Neural cell (in vitro differentiated cells): ENCODE measurements at regions not wholly inside any gene's neighbourhood (a gene's known extent, or its start where the extent isn't known, plus 50 kb on each side); places are given as distances from the start of the nearest gene placed in this dataset.

ENCODE experiments used
- H2AFZ ChIP-seq: fragments of 200-600, 300-800 bp; sonication (generic), shearing (Covaris generic); 2 replicates; pipeline ENCODE4 v1.6.0; 2014; ENCODE audit warnings: low read depth, mild to moderate bottlenecking, antibody characterized with exemption, low read length, moderate library complexity
- H3F3A ChIP-seq: fragments of 200-600 bp; shearing (Covaris generic); 2 replicates; pipeline ENCODE4 v1.6.1; 2016; ENCODE audit warnings: mild to moderate bottlenecking, moderate library complexity, mixed read lengths, antibody characterized with exemption, low read length; ENCODE audit not compliant: insufficient read depth, poor library complexity, severe bottlenecking
- H3K27ac ChIP-seq: fragments of 200-600, 300-800 bp; sonication (generic), shearing (Covaris generic); 2 replicates; pipeline ENCODE4 v1.5.1; 2014; ENCODE audit warnings: mild to moderate bottlenecking, low read length, moderate library complexity
- H3K27me3 ChIP-seq: fragments of 300-800, 200-600 bp; sonication (generic), shearing (Covaris generic); 2 replicates; pipeline ENCODE4 v1.6.0; 2014; ENCODE audit warnings: mild to moderate bottlenecking, low read depth, low read length, moderate library complexity; ENCODE audit not compliant: insufficient read depth
- H3K36me3 ChIP-seq: fragments of 300-800, 200-600 bp; sonication (generic), shearing (Covaris generic); 2 replicates; pipeline ENCODE4 v1.5.1; 2014; ENCODE audit warnings: mild to moderate bottlenecking, antibody characterized with exemption, low read length, moderate library complexity; ENCODE audit not compliant: insufficient read depth
- H3K4me2 ChIP-seq: fragments of 300-800, 200-600 bp; sonication (generic), shearing (Covaris generic); 2 replicates; pipeline ENCODE4 v1.6.0; 2014; ENCODE audit warnings: mild to moderate bottlenecking, low read length
- H3K4me3 ChIP-seq: fragments of 300-800, 200-600 bp; sonication (generic), shearing (Covaris generic); 2 replicates; pipeline ENCODE4 v1.5.1; 2014; ENCODE audit warnings: mild to moderate bottlenecking, low read length, moderate library complexity
- H3K79me2 ChIP-seq: fragments of 200-600 bp; shearing (Covaris generic); replicated peaks from 2 replicates; pipeline ENCODE4 v1.6.0; 2014; ENCODE audit warnings: mild to moderate bottlenecking, low read length, moderate library complexity; ENCODE audit not compliant: insufficient read depth
- H3K9ac ChIP-seq: fragments of 300-800, 200-600 bp; sonication (generic), shearing (Covaris generic); 2 replicates; pipeline ENCODE4 v1.6.1; 2016; ENCODE audit warnings: mild to moderate bottlenecking, low read length, mixed read lengths
- H3K9me2 ChIP-seq: fragments of 200-600 bp; shearing (Covaris generic); 2 replicates; pipeline ENCODE4 v1.6.1; 2016; ENCODE audit warnings: mild to moderate bottlenecking, low read length, mixed read lengths; ENCODE audit not compliant: insufficient read depth
- H3K9me3 ChIP-seq: fragments of 200-600, 300-800 bp; sonication (generic), shearing (Covaris generic); 2 replicates; pipeline ENCODE4 v1.6.1; 2016; ENCODE audit warnings: mild to moderate bottlenecking, mixed run types, low read length, moderate library complexity, mixed read lengths
- H4K20me1 ChIP-seq: fragments of 200-600 bp; shearing (Covaris generic); 2 replicates; pipeline ENCODE4 v1.6.1; 2016; ENCODE audit warnings: mild to moderate bottlenecking, mixed run types; ENCODE audit not compliant: insufficient read depth
- CTCF ChIP-seq: fragments of 450-650 bp; IDR thresholded peaks from 2 replicates; pipeline ENCODE4 v1.5.1; 2014; ENCODE audit warnings: antibody characterized with exemption, mild to moderate bottlenecking, moderate library complexity; ENCODE audit not compliant: poor library complexity, severe bottlenecking
- EZH2 ChIP-seq: fragments of 200-600, 300-800 bp; shearing (Covaris generic), sonication (generic); IDR thresholded peaks from 2 replicates; pipeline ENCODE4 v1.6.1; 2014; ENCODE audit warnings: antibody characterized with exemption, low read length, borderline replicate concordance, mild to moderate bottlenecking; ENCODE audit not compliant: insufficient read depth, poor library complexity, severe bottlenecking
- MXI1 ChIP-seq: fragments of 450-650 bp; conservative IDR thresholded peaks from 2 replicates; pipeline ENCODE4 v1.6.1; 2014; ENCODE audit warnings: antibody characterized with exemption, mild to moderate bottlenecking; ENCODE audit not compliant: poor library complexity, severe bottlenecking
- POLR2AphosphoS5 ChIP-seq: IDR thresholded peaks from 2 replicates; pipeline ENCODE4 v1.6.1; 2012
- RAD21 ChIP-seq: fragments of 450-650 bp; conservative IDR thresholded peaks from 2 replicates; pipeline ENCODE4 v1.6.1; 2014; ENCODE audit warnings: antibody characterized with exemption, mild to moderate bottlenecking, moderate library complexity
- REST ChIP-seq: IDR thresholded peaks from 2 replicates; pipeline ENCODE4 v1.6.1; 2012; ENCODE audit warnings: borderline replicate concordance
- TAF1 ChIP-seq: IDR thresholded peaks from 2 replicates; pipeline ENCODE4 v1.6.1; 2012; ENCODE audit warnings: low read depth

- no peaks in the 10 kb centered on the region for H3K27me3 ChIP-seq
- H3F3A ChIP-seq: no peaks in the 10 kb centered on the region
- no peaks in the 10 kb centered on the region for H3K9me2 ChIP-seq
- H3K9me3 ChIP-seq: no peaks in the 10 kb centered on the region
- no peak overlapping the region for H3K4me3 ChIP-seq
- TF ChIP-seq MXI1: no peak
- TF ChIP-seq TAF1: no peak
- TF ChIP-seq REST: no peak
- no peak for TF ChIP-seq CTCF
- no peak for TF ChIP-seq RAD21
- no peak for TF ChIP-seq POLR2AphosphoS5
- TF ChIP-seq EZH2: no peak
- H3K4me2 ChIP-seq: no peak overlapping the region
- H2AFZ ChIP-seq: no peak overlapping the region
- no peak overlapping the region for H3K27ac ChIP-seq
- no peaks in the 10 kb centered on the region for H4K20me1 ChIP-seq
- H3K36me3 ChIP-seq: no peaks in the 10 kb centered on the region
- H3K79me2 ChIP-seq: no peaks in the 10 kb centered on the region
- no peak overlapping the region for H3K9ac ChIP-seq
Observed at GRCh38 chr3:117080872-117081271, 371.3 kb downstream of the TUSC7 start.

GRCh38 chr3:117084277-117084676 lies 374.7 kb downstream of the TUSC7 start:
- no peaks in the 10 kb centered on the region for H3K9me2 ChIP-seq
- no peaks in the 10 kb centered on the region for H3K27me3 ChIP-seq
- H3K36me3 ChIP-seq: no peaks in the 10 kb centered on the region
- H3K27ac ChIP-seq: no peak overlapping the region
- H3K4me3 ChIP-seq: no peak overlapping the region
- no peaks in the 10 kb centered on the region for H3F3A ChIP-seq
- no peak overlapping the region for H3K4me2 ChIP-seq
- no peak overlapping the region for H3K9ac ChIP-seq
- TF ChIP-seq POLR2AphosphoS5 (no peak), EZH2 (no peak), REST (no peak), TAF1 (no peak), MXI1 (no peak)
- H3K9me3 ChIP-seq: no peaks in the 10 kb centered on the region
- no peaks in the 10 kb centered on the region for H4K20me1 ChIP-seq
- H3K79me2 ChIP-seq: no peaks in the 10 kb centered on the region
- H2AFZ ChIP-seq: no peak overlapping the region
